Ishikawa (cell line): ENCODE measurements at regions not wholly inside any gene's neighbourhood (a gene's known extent, or its start where the extent isn't known, plus 50 kb on each side); places are given as distances from the start of the nearest gene placed in this dataset.
A peak's percentile ranks its signal among the peaks of the same experiment; 100 is the strongest.

Experiments
- CEBPB ChIP-seq: IDR thresholded peaks from 2 replicates; pipeline ENCODE4 v1.6.1; 2012
- CREB1 ChIP-seq: IDR thresholded peaks from 2 replicates; pipeline ENCODE4 v1.6.1; 2012; ENCODE audit warnings: low read depth
- EGR1 ChIP-seq: IDR thresholded peaks from 2 replicates; pipeline ENCODE4 v1.6.1; 2012
- EP300 ChIP-seq: IDR thresholded peaks from 2 replicates; pipeline ENCODE4 v1.6.1; 2012; ENCODE audit warnings: borderline replicate concordance
- FOXM1 ChIP-seq: IDR thresholded peaks from 2 replicates; pipeline ENCODE4 v1.6.1; 2012; ENCODE audit warnings: low read depth, borderline replicate concordance
- NFIC ChIP-seq: IDR thresholded peaks from 2 replicates; pipeline ENCODE4 v1.6.1; 2012
- RAD21 ChIP-seq: IDR thresholded peaks from 2 replicates; pipeline ENCODE4 v1.6.1; 2012; ENCODE audit warnings: low read depth
- TAF1 ChIP-seq: IDR thresholded peaks from 2 replicates; pipeline ENCODE4 v1.6.1; 2012; ENCODE audit warnings: low read depth, mild to moderate bottlenecking
- TCF12 ChIP-seq: IDR thresholded peaks from 2 replicates; pipeline ENCODE4 v1.6.1; 2012; ENCODE audit warnings: low read depth
- TEAD4 ChIP-seq: IDR thresholded peaks from 2 replicates; pipeline ENCODE4 v1.6.1; 2012
- YY1 ChIP-seq: IDR thresholded peaks from 2 replicates; pipeline ENCODE4 v1.6.1; 2012; ENCODE audit warnings: low read depth
- ZBTB7A ChIP-seq: IDR thresholded peaks from 2 replicates; pipeline ENCODE4 v1.6.1; 2012; ENCODE audit warnings: low read depth
- TF ChIP-seq, protein P1 (sequence below): IDR thresholded peaks from 2 replicates; pipeline ENCODE4 v1.6.1; 2012; ENCODE audit warnings: low read depth, mild to moderate bottlenecking
- TF ChIP-seq, protein P2 (sequence below): IDR thresholded peaks from 2 replicates; pipeline ENCODE4 v1.6.1; 2012
- TF ChIP-seq, protein P3 (sequence below): IDR thresholded peaks from 2 replicates; pipeline ENCODE4 v1.6.1; 2012

- TF ChIP-seq RAD21 (no peak), EGR1 (no peak), NFIC (no peak), EP300 (no peak), TCF12 (no peak), ZBTB7A (no peak), YY1 (no peak), TEAD4 (no peak), FOXM1 (no peak), CEBPB (no peak), TAF1 (no peak)
- TF ChIP-seq, protein P1, sequence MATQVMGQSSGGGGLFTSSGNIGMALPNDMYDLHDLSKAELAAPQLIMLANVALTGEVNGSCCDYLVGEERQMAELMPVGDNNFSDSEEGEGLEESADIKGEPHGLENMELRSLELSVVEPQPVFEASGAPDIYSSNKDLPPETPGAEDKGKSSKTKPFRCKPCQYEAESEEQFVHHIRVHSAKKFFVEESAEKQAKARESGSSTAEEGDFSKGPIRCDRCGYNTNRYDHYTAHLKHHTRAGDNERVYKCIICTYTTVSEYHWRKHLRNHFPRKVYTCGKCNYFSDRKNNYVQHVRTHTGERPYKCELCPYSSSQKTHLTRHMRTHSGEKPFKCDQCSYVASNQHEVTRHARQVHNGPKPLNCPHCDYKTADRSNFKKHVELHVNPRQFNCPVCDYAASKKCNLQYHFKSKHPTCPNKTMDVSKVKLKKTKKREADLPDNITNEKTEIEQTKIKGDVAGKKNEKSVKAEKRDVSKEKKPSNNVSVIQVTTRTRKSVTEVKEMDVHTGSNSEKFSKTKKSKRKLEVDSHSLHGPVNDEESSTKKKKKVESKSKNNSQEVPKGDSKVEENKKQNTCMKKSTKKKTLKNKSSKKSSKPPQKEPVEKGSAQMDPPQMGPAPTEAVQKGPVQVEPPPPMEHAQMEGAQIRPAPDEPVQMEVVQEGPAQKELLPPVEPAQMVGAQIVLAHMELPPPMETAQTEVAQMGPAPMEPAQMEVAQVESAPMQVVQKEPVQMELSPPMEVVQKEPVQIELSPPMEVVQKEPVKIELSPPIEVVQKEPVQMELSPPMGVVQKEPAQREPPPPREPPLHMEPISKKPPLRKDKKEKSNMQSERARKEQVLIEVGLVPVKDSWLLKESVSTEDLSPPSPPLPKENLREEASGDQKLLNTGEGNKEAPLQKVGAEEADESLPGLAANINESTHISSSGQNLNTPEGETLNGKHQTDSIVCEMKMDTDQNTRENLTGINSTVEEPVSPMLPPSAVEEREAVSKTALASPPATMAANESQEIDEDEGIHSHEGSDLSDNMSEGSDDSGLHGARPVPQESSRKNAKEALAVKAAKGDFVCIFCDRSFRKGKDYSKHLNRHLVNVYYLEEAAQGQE: no peak
- TF ChIP-seq, protein P2, sequence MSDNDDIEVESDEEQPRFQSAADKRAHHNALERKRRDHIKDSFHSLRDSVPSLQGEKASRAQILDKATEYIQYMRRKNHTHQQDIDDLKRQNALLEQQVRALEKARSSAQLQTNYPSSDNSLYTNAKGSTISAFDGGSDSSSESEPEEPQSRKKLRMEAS: no peak
Measured at GRCh38 chr4:185956544-185956940, 112.4 kb upstream of the TLR3 start.

DNA sequence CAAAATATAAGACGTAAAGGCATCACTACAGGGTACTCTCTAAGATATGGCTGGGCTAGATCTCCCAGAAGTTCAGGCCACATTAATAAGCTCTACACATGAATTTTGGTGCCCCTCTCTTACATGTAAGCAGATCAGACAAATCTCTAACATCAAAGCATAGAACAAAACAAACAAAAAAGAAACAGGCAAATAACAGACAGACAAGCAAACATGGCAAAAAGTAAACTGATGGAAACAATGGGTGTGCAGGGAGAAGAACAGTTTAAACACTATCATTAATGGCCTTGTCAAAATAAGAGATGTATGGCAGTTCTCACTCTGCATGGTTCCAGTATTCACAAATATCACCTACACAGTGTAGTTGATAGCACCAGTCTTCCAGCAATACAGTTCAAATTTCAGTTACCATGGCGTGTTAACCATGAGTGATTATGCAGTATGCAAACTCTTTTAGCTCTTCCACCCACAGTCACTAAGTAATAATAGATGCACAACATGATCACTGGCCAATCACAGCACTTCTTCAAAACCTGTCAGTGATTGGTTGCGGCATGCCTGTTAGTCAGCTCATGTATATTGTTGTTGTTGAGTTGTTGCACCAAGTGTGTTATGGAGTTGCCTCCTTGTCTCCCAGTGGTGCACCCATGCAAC, 110.7 kb upstream of the TLR3 start:
- TF ChIP-seq EP300: no peak
- TF ChIP-seq, protein P2: no peak
- TF ChIP-seq FOXM1: no peak
- TF ChIP-seq TCF12: no peak
- TF ChIP-seq, protein P3, sequence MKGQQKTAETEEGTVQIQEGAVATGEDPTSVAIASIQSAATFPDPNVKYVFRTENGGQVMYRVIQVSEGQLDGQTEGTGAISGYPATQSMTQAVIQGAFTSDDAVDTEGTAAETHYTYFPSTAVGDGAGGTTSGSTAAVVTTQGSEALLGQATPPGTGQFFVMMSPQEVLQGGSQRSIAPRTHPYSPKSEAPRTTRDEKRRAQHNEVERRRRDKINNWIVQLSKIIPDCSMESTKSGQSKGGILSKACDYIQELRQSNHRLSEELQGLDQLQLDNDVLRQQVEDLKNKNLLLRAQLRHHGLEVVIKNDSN: no peak
- TF ChIP-seq YY1: no peak
- no peak for TF ChIP-seq RAD21
- no peak for TF ChIP-seq TAF1
- TF ChIP-seq CREB1: no peak
- TF ChIP-seq, protein P1: no peak
- no peak for TF ChIP-seq NFIC
- TF ChIP-seq TEAD4: no peak
- TF ChIP-seq CEBPB: no peak
- no peak for TF ChIP-seq ZBTB7A
- no peak for TF ChIP-seq EGR1

- TF ChIP-seq YY1 (no peak), EGR1 (no peak), EP300 (no peak), NFIC (no peak), FOXM1 (no peak), TEAD4 (no peak), TAF1 (no peak)
Measured at GRCh38 chr4:185965426-185966384, 103.3 kb upstream of the TLR3 start.

GRCh38 chr4:185966549-185966948, 102.4 kb upstream of the TLR3 start:
- TF ChIP-seq YY1 (no peak), ZBTB7A (no peak), CREB1 (no peak), EP300 (no peak), TAF1 (no peak)
- TF ChIP-seq, protein P2: no peak

- TF ChIP-seq TEAD4: peak; percentile 34; the same call in 1 of the 2 replicates
- TF ChIP-seq ZBTB7A: no peak
Measured at GRCh38 chr4:185966997-185967775, 101.8 kb upstream of the TLR3 start.

- TF ChIP-seq ZBTB7A: no peak
- TF ChIP-seq TCF12: no peak
- no peak for TF ChIP-seq RAD21
- TF ChIP-seq, protein P3: no peak
Measured at GRCh38 chr4:185969657-185970056, 99.3 kb upstream of the TLR3 start.
